ENCODE measurements at regions not wholly inside any gene's neighbourhood (a gene's known extent, or its start where the extent isn't known, plus 50 kb on each side); places are given as distances from the start of the nearest gene placed in this dataset.

DNA sequence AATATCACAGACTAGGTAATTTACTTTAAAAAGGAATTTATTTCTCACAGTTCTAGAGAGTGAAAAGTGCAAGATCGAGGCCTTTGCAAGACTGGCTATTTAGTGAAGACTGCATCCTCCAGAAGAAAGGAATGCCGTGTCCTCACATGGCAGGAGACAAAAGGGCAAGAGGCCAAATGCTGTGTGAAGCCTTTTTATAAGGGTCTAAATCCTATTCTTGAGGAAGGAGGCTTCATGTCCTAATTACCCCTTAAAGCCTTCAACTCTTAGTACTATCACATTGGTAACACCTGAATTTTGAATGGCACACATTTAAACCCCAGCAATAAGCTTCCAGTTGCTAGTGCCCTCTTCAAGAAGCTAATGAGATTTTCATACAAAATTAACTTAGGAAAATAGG lies 1882.3 kb upstream of the PIK3C3 start:
- H3K79me1 ChIP-seq (ENCODE audit: low read depth, low read length) = no peaks in the 10 kb centered on the region
- H3K79me2 ChIP-seq (ENCODE audit: control insufficient read depth in 1 of 2, insufficient read depth in 2 of 2, low read length in 2 of 2) = no peaks in the 10 kb centered on the region
- FAIRE-seq (no peak), DNase-seq (ENCODE audit: low read depth in 1 of 2, low spot score in 2 of 2) (no peak)
- no peak overlapping the region for H3K4me2 ChIP-seq (ENCODE audit: insufficient read depth in 1 of 2, low read depth in 2 of 2, low read length in 2 of 2)
- no peak overlapping the region for H4K91ac ChIP-seq (replicated peaks; ENCODE audit: insufficient read length, low read length)
- H2AK5ac ChIP-seq (ENCODE audit: low read depth, low read length) = no peak overlapping the region
- no peak overlapping the region for H2BK15ac ChIP-seq (ENCODE audit: low read length)
- WGBS, 2 experiments (ENCODE audit: extremely low coverage in 1 of 2, insufficient coverage in 1 of 2, insufficient read length in 1 of 2, insufficient replicate concordance in 2 of 2, low coverage in 1 of 2, low lambda C conversion rate in 2 of 2, missing lambda C conversion rate in 1 of 2) = 90% methylated on average over 2 of the region's 2 CpGs; no CpG with 5 or more reads in 1 of the 2 experiments
- H3K4me3 ChIP-seq (ENCODE audit: extremely low read depth in 1 of 4, insufficient read depth in 2 of 4, low read depth in 3 of 4, low read length in 4 of 4) = no peak overlapping the region
- H3K9ac ChIP-seq (replicated peaks in 1 of 4; ENCODE audit: extremely low read depth in 1 of 4, low read depth in 3 of 4, low read length in 3 of 4) = no peak overlapping the region
- H3K56ac ChIP-seq (replicated peaks; ENCODE audit: insufficient read length, low read depth, low read length) = no peak overlapping the region
- no peaks in the 10 kb centered on the region for H3K27me3 ChIP-seq (replicated peaks in 1 of 4; ENCODE audit: control insufficient read depth in 3 of 4, extremely low read depth in 1 of 4, insufficient read depth in 3 of 4, low read length in 3 of 4)
- no peak overlapping the region for H3K18ac ChIP-seq (ENCODE audit: extremely low read depth, low read length)
- no peaks in the 10 kb centered on the region for H3K23me2 ChIP-seq (ENCODE audit: low read depth, low read length)
- no peak overlapping the region for H3K4ac ChIP-seq (replicated peaks; ENCODE audit: insufficient read length, low read depth, low read length)
- H2BK5ac ChIP-seq (ENCODE audit: low read depth, low read length) = no peak overlapping the region
- H3K14ac ChIP-seq (ENCODE audit: insufficient read length) = no peak overlapping the region
- CTCF ChIA-PET (ENCODE audit: partially characterized antibody) = interaction anchor here (0.6 kb wide), 1 partner anchor 1184 kb away, joined by 3 read pairs; no protein-coding TSS in a partner anchor
- no peak overlapping the region for H2BK20ac ChIP-seq (ENCODE audit: low read length)
- H2BK12ac ChIP-seq (ENCODE audit: low read depth, low read length) = no peak overlapping the region
- no peak overlapping the region for H3K27ac ChIP-seq (ENCODE audit: low read depth, low read length)
- H3K36me3 ChIP-seq (ENCODE audit: control insufficient read depth in 2 of 4, insufficient read depth in 4 of 4, low read length in 3 of 4) = no peaks in the 10 kb centered on the region
- no peak overlapping the region for H3K23ac ChIP-seq (ENCODE audit: insufficient read length)
- H3K9me3 ChIP-seq (ENCODE audit: insufficient read depth in 2 of 2, low read depth in 1 of 2, low read length in 1 of 2) = no peaks in the 10 kb centered on the region
- H2BK120ac ChIP-seq (replicated peaks; ENCODE audit: low read depth, low read length) = no peak overlapping the region
- no peak overlapping the region for H2AFZ ChIP-seq (ENCODE audit: low read length)
- POLR2A ChIA-PET (ENCODE audit: partially characterized antibody) = no interaction called here
- no peaks in the 10 kb centered on the region for H3K4me1 ChIP-seq (replicated peaks in 1 of 4; ENCODE audit: control insufficient read depth in 3 of 4, insufficient read depth in 4 of 4, low read length in 3 of 4)
- H4K5ac ChIP-seq (ENCODE audit: insufficient read length, low read depth, low read length) = no peak overlapping the region
- H4K20me1 ChIP-seq (replicated peaks in 1 of 2; ENCODE audit: control insufficient read depth in 1 of 2, insufficient read depth in 2 of 2, low read length in 2 of 2) = no peaks in the 10 kb centered on the region
- no peak overlapping the region for H4K8ac ChIP-seq (ENCODE audit: extremely low read depth, insufficient read depth, low read length)
- TF ChIP-seq NANOG (IDR thresholded peaks at IDR 0.05; ENCODE audit: insufficient read depth, low read depth, low read length, poor library complexity, severe bottlenecking) (no peak), SRF (IDR thresholded peaks at IDR 0.05; ENCODE audit: low read depth, low read length) (no peak), CHD1 (IDR thresholded peaks at IDR 0.05; ENCODE audit: low read depth, low read length) (no peak), SIN3A (conservative IDR thresholded peaks at IDR 0.05 in 1 of 2, IDR thresholded peaks at IDR 0.05 in 1 of 2; ENCODE audit: low read depth in 1 of 2, low read length in 2 of 2) (no peak), KDM5A (IDR thresholded peaks at IDR 0.05; ENCODE audit: low read length) (no peak), JUN (IDR thresholded peaks at IDR 0.05; ENCODE audit: low read depth, low read length) (no peak), TAF1 (IDR thresholded peaks at IDR 0.05; ENCODE audit: low read depth, low read length) (no peak), YY1 (IDR thresholded peaks at IDR 0.05; ENCODE audit: low read depth, low read length) (no peak), RAD21 (IDR thresholded peaks at IDR 0.05 in 1 of 2, conservative IDR thresholded peaks at IDR 0.05 in 1 of 2; ENCODE audit: low read depth in 2 of 2, low read length in 2 of 2) (no peak), POLR2A (IDR thresholded peaks at IDR 0.05; ENCODE audit: control extremely low read depth in 1 of 2, low read depth in 2 of 2, low read length in 2 of 2) (no peak), TBP (IDR thresholded peaks at IDR 0.05; ENCODE audit: low read depth, low read length) (no peak)
- TF ChIP-seq, protein P1, sequence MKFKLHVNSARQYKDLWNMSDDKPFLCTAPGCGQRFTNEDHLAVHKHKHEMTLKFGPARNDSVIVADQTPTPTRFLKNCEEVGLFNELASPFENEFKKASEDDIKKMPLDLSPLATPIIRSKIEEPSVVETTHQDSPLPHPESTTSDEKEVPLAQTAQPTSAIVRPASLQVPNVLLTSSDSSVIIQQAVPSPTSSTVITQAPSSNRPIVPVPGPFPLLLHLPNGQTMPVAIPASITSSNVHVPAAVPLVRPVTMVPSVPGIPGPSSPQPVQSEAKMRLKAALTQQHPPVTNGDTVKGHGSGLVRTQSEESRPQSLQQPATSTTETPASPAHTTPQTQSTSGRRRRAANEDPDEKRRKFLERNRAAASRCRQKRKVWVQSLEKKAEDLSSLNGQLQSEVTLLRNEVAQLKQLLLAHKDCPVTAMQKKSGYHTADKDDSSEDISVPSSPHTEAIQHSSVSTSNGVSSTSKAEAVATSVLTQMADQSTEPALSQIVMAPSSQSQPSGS (IDR thresholded peaks at IDR 0.05; ENCODE audit: low read length) = no peak

All from H1 (cell line).